Erythroblast (primary cell): ENCODE measurements at regions not wholly inside any gene's neighbourhood (a gene's known extent, or its start where the extent isn't known, plus 50 kb on each side); places are given as distances from the start of the nearest gene placed in this dataset.

Experiments
- GATA1 ChIP-seq: IDR thresholded peaks from 2 replicates; pipeline ENCODE4 v1.6.1; 2011; ENCODE audit warnings: low read depth, mild to moderate bottlenecking, control low read depth, low read length, moderate library complexity
- POLR2A ChIP-seq: IDR thresholded peaks from 2 replicates; pipeline ENCODE4 v1.6.1; 2011; ENCODE audit warnings: mild to moderate bottlenecking, low read length

GRCh38 chr3:6260551-6261191 is 600.2 kb upstream of the GRM7 start:
- TF ChIP-seq POLR2A (no peak), GATA1 (no peak)
